Pancreas (tissue), 10 donors: ENCODE measurements at regions not wholly inside any gene's neighbourhood (a gene's known extent, or its start where the extent isn't known, plus 50 kb on each side); places are given as distances from the start of the nearest gene placed in this dataset.

Experiments used
- ATAC-seq, 4 donors: fragments of 200-7000 bp; cut with Tn5 transposase; one replicate each; pipeline versions ENCODE4 v1.8.0 to v1.9.1; 2020; ENCODE audit warnings: mild to moderate bottlenecking in 4 of 4, moderate library complexity in 4 of 4
- DNase-seq, 6 donors: peaks; one replicate each; pipeline ENCODE4 v3.0.0-alpha.2; 2020
- FAIRE-seq: peaks from 2 replicates; lab custom pipeline; 2012; peaks lifted over from hg19 to GRCh38; lab: Jason Lieb, UNC
- H3K27ac ChIP-seq, 4 donors: fragments of 200-600 bp; sonication (generic); 1 replicate in 3 of 4; 2 replicates in 1 of 4; pipeline versions ENCODE4 v1.5.0 to v1.8.0; 2020
- H3K27me3 ChIP-seq, 4 donors: fragments of 200-600 bp; one replicate each; pipeline ENCODE4 v1.8.0; 2021
- H3K36me3 ChIP-seq, 3 donors: fragments of 200-600 bp; sonication (generic) in 1 of 3; one replicate each; pipeline versions ENCODE4 v1.5.0 to v1.8.0; 2020 to 2021
- H3K4me1 ChIP-seq, 3 donors: fragments of 200-600 bp; one replicate each; pipeline ENCODE4 v1.8.0; 2021
- H3K4me3 ChIP-seq, 4 donors: fragments of 200-600 bp; sonication (generic) in 2 of 4; one replicate each; pipeline versions ENCODE4 v1.5.0 to v1.8.0; 2020 to 2021
- H3K9me3 ChIP-seq, 4 donors: fragments of 200-600 bp; one replicate each; pipeline ENCODE4 v1.8.0; 2021
- CTCF ChIP-seq, 4 donors: fragments of 200-600 bp; sonication (generic) in 3 of 4; IDR thresholded peaks; one replicate each; pipeline versions ENCODE4 v1.5.0 to v1.8.0; 2021; ENCODE audit warnings: antibody characterized with exemption in 4 of 4
- WGBS, 2 donors: extraction: QIAGEN DNeasy Blood & Tissue Kit; methylation state at CpG; one replicate each; pipeline ENCODE4 v1.1.7; 2013; 5-methylcytosine and 5-hydroxymethylcytosine counted together
- intact Hi-C, 3 donors: fragments of 100-400 bp; cut with DNase I; formaldehyde crosslinking; loops; one replicate each; pipeline versions ENCODE4 v1.11.1 to v1.14.2; 2022
- donor health status: healthy with polysubstance abuse.
- donor health status: DM: no; HTN: no; CAD: no; lungs with moderate emphysema.
- donor health status: DM: no; HTN: no; CAD: no.
- donor health status: control.
- donor health status: control.
- donor health status: Bipolar disorder and iron deficiency.
- donor health status: DM: yes; HTN: yes; CAD: no.
- donor health status: DM: no; HTN: no; CAD: no.
- donor health status: DM: no; HTN: no; CAD: no.
- donor health status: DM: yes; HTN: yes; CAD: no.

GRCh38 chr18:41752826-41753225, 202.2 kb upstream of the PIK3C3 start:
- 80 to 83% methylated on average over 6 of the region's 6 CpGs for WGBS, 2 donors
- DNase-seq (no peak), ATAC-seq (no peak), FAIRE-seq (no peak)
- no peak overlapping the region for H3K4me3 ChIP-seq
- no peak for TF ChIP-seq CTCF (IDR thresholded peaks at IDR 0.05)
- H3K9me3 ChIP-seq: no peaks in the 10 kb centered on the region
- H3K27ac ChIP-seq: no peak overlapping the region
- no peaks in the 10 kb centered on the region for H3K4me1 ChIP-seq
- intact Hi-C loops: no loop called here
- H3K36me3 ChIP-seq: no peaks in the 10 kb centered on the region
- H3K27me3 ChIP-seq: no peaks in the 10 kb centered on the region

GRCh38 chr18:41751652-41752051, 203.4 kb upstream of the PIK3C3 start:
- Histone ChIP-seq H3K27ac (no peak overlapping the region), H3K36me3 (no peaks in the 10 kb centered on the region), H3K9me3 (no peaks in the 10 kb centered on the region), H3K27me3 (no peaks in the 10 kb centered on the region), H3K4me1 (no peaks in the 10 kb centered on the region), H3K4me3 (no peak overlapping the region)
- FAIRE-seq: no peak
- 15 to 22% methylated on average over 1 of the region's 1 CpG for WGBS, 2 donors
- intact Hi-C loops: no loop called here
- no peak for DNase-seq
- no peak for ATAC-seq
- no peak for TF ChIP-seq CTCF (IDR thresholded peaks at IDR 0.05)

- no peaks in the 10 kb centered on the region for H3K9me3 ChIP-seq
- H3K4me3 ChIP-seq: no peak overlapping the region
- no peaks in the 10 kb centered on the region for H3K27me3 ChIP-seq
- WGBS, 2 donors: 63 to 77% methylated on average over 2 of the region's 2 CpGs
- H3K36me3 ChIP-seq: no peaks in the 10 kb centered on the region
- DNase-seq (no peak), FAIRE-seq (no peak), ATAC-seq (no peak)
- H3K27ac ChIP-seq: no peak overlapping the region
- no peaks in the 10 kb centered on the region for H3K4me1 ChIP-seq
- intact Hi-C loops: no loop called here
- no peak for TF ChIP-seq CTCF (IDR thresholded peaks at IDR 0.05)
Measured at GRCh38 chr18:41751161-41751560, 203.9 kb upstream of the PIK3C3 start.

- TF ChIP-seq CTCF (IDR thresholded peaks at IDR 0.05): no peak
- H3K4me1 ChIP-seq: no peaks in the 10 kb centered on the region
- WGBS, 2 donors: 61 to 65% methylated on average over 2 of the region's 2 CpGs
- no peak overlapping the region for H3K27ac ChIP-seq
- ATAC-seq (no peak), FAIRE-seq (no peak), DNase-seq (no peak)
- H3K4me3 ChIP-seq: no peak overlapping the region
- H3K9me3 ChIP-seq: no peaks in the 10 kb centered on the region
- intact Hi-C loops: no loop called here
- H3K27me3 ChIP-seq: no peaks in the 10 kb centered on the region
- H3K36me3 ChIP-seq: no peaks in the 10 kb centered on the region
Measured at GRCh38 chr18:41747723-41748242, 207.3 kb upstream of the PIK3C3 start.

- ATAC-seq (peak; percentile 61 to 87 (median 82)), FAIRE-seq (no peak), DNase-seq (peak in 5 of 6 donors; percentile 4 to 60 (median 30))
- no peak overlapping the region for H3K27ac ChIP-seq
- no peak overlapping the region for H3K4me3 ChIP-seq
- H3K4me1 ChIP-seq: no peaks in the 10 kb centered on the region
- H3K36me3 ChIP-seq: no peaks in the 10 kb centered on the region
- H3K27me3 ChIP-seq: no peaks in the 10 kb centered on the region
- no peaks in the 10 kb centered on the region for H3K9me3 ChIP-seq
- 27 to 31% methylated on average over 5 of the region's 5 CpGs for WGBS, 2 donors
- intact Hi-C loops: no loop called here
- peak in 3 of 4 donors; percentile 22 to 44 (median 29) for TF ChIP-seq CTCF (IDR thresholded peaks at IDR 0.05)
Measured at GRCh38 chr18:41745166-41746049, 209.6 kb upstream of the PIK3C3 start.
